ENCODE measurements at regions not wholly inside any gene's neighbourhood (a gene's known extent, or its start where the extent isn't known, plus 50 kb on each side); places are given as distances from the start of the nearest gene placed in this dataset.

- intact Hi-C loops (cut with DNase I) = no loop called here
- DNase-seq = no peak
Measured at GRCh38 chr2:65791404-65791975, 359.1 kb upstream of the SPRED2 start.

GRCh38 chr2:65790676-65790935 is 358.2 kb upstream of the SPRED2 start:
- no peaks in the 10 kb centered on the region for H3K36me3 ChIP-seq
- no peaks in the 10 kb centered on the region for H3K9me3 ChIP-seq
- ATAC-seq (no peak), DNase-seq (no peak)
- TF ChIP-seq CTCF (IDR thresholded peaks at IDR 0.05) = no peak
- intact Hi-C loops (cut with DNase I) = no loop called here
- no peaks in the 10 kb centered on the region for H3K4me1 ChIP-seq
- H3K27ac ChIP-seq = no peak overlapping the region
- H3K27me3 ChIP-seq = no peaks in the 10 kb centered on the region
- H3K4me3 ChIP-seq = no peak overlapping the region

More at GRCh38 chr2:65791404-65791975, 359.1 kb upstream of the SPRED2 start:
- Histone ChIP-seq H3K27me3 (no peaks in the 10 kb centered on the region), H3K9me3 (no peaks in the 10 kb centered on the region), H3K4me3 (no peak overlapping the region), H3K27ac (no peak overlapping the region), H3K36me3 (no peaks in the 10 kb centered on the region), H3K4me1 (no peaks in the 10 kb centered on the region)
- no peak for ATAC-seq
- TF ChIP-seq CTCF (IDR thresholded peaks at IDR 0.05) = no peak

- Histone ChIP-seq H3K27ac (no peak overlapping the region), H3K9me3 (no peaks in the 10 kb centered on the region), H3K27me3 (no peaks in the 10 kb centered on the region), H3K4me1 (no peaks in the 10 kb centered on the region), H3K36me3 (no peaks in the 10 kb centered on the region), H3K4me3 (no peak overlapping the region)
- no peak for DNase-seq
- intact Hi-C loops (cut with DNase I) = no loop called here
- no peak for TF ChIP-seq CTCF (IDR thresholded peaks at IDR 0.05)
- ATAC-seq = no peak
Measured at GRCh38 chr2:65789923-65790675, 357.7 kb upstream of the SPRED2 start.

- Histone ChIP-seq H3K4me1 (no peaks in the 10 kb centered on the region), H3K36me3 (no peaks in the 10 kb centered on the region), H3K9me3 (no peaks in the 10 kb centered on the region), H3K4me3 (no peak overlapping the region), H3K27me3 (no peaks in the 10 kb centered on the region), H3K27ac (no peak overlapping the region)
- TF ChIP-seq CTCF (IDR thresholded peaks at IDR 0.05) = no peak
- DNase-seq (no peak), ATAC-seq (no peak)
- intact Hi-C loops (cut with DNase I) = no loop called here
Measured at GRCh38 chr2:65788556-65788955, 356.2 kb upstream of the SPRED2 start.

- Histone ChIP-seq H3K4me3 (no peak overlapping the region), H3K4me1 (no peaks in the 10 kb centered on the region), H3K27me3 (no peaks in the 10 kb centered on the region), H3K9me3 (no peaks in the 10 kb centered on the region), H3K27ac (no peak overlapping the region), H3K36me3 (no peaks in the 10 kb centered on the region)
- DNase-seq (no peak), ATAC-seq (no peak)
- intact Hi-C loops (cut with DNase I) = no loop called here
- no peak for TF ChIP-seq CTCF (IDR thresholded peaks at IDR 0.05)
Measured at GRCh38 chr2:65786765-65787164, 354.4 kb upstream of the SPRED2 start.

Measured in upper lobe of right lung (tissue), 1 donor.